ENCODE measurements at regions not wholly inside any gene's neighbourhood (a gene's known extent, or its start where the extent isn't known, plus 50 kb on each side); places are given as distances from the start of the nearest gene placed in this dataset.

DNA sequence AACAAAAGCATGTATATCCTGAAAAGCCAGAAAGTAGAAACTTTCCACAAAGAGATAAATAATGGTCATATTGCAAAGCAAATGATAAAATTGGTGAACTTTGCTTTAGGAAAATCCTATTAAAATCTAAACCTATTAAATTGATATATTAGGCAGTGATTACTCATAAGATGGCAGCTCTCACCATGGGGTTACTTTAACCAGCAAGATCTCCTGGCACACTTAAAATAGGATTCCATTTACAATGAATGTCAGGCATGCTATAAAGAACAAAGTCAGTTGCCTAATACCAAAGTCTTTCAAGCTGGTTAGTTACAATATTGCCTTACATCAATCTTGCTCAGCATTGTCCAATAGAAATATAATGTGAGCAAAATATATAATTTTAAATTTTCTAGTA lies 816.2 kb downstream of the BCL11A start:
- DNase-seq (ENCODE audit: low read depth in 2 of 2) = no peak

DNA sequence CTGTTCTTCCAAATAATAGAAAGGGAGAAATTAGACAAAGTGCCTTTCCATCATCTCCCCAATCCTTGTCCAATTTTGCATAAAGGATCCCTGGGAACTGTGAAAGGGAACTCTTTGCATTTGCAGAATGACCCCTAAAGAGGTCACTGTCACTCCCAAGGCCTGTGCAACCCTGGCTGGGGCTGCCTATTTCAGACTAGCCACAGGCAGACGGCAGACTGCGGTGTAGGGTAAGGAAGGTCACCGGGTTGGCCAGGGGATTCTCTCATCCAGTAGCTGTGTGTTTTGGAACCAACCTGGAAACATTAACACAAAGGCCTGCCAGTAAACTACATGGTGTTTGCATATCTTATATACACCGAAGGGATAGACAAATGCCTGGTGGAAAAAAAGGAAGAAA lies 818.7 kb downstream of the BCL11A start:
- no peak for DNase-seq (ENCODE audit: low read depth in 2 of 2)

DNA sequence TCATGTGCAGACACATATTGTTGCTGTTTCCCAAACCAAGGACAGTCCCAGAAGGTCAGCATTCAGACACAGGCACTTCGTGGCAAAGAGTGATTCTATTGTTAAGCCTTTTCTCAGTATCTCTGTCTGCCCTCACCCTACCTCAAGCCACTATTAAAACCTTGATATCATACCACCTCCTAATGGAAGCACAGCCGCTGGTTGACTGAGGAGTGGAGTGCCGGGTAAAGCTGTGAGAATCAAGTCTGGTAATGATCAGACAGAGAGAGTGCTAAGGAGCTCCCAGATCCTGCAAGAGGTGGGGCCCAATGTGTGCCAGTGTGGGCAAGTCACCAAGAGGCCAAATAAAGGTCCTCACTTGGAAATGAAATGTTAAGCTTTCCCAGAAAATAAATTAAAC lies 819.5 kb downstream of the BCL11A start:
- no peak for DNase-seq (ENCODE audit: low read depth in 2 of 2)

DNA sequence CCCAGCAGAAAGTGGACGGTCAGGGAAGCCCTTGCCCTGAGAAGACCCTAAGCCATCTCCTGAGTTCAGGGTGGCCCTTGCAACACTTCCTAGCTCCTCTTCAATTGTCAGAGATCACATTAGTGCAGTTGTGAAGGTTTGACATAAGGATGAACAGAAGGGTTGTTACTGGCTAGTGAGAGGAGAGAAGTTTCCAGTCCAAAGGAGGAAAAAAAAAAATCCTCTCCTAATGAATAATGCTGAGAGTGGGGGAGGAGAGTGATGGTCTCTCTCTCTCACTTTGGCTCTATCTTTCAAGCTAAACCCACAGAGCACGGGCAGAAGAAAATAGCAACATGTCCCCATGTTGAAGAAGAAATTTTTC lies 819.9 kb downstream of the BCL11A start:
- no peak for DNase-seq (ENCODE audit: low read depth in 2 of 2)

DNA sequence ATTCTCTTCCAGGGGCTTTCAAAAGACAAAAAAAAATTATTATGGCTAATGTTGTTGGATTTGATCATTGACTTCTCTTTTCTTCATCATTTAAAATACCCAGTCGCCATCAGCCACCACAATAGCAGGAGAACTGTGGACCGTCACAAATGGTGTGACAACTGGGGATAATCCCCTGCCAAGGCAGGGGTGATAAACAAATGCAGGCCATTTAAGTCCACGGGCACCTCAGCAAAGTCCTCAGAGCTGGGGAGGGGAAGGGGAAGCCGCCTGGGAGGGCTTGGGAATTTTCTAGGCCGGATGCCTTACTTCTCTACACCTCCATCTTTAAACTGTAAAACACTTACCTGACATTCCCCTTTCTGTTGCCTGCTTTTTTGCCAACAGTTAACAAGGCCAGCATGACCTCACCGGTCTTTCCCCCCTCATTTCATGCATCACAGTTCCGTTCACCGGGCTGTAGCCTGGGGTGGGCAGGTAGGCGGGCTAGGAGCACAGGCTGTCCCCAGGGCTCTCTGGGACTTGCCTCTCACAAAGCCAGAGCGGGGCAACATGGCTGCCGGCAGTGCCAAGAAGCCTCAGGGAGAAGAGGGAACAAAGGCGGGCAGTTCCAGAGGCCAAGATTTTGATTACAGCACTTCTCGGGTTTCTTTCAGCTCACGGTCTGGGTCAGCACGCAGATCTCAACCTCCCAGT lies 820.4 kb downstream of the BCL11A start:
- no peak for DNase-seq (ENCODE audit: low read depth in 2 of 2)

DNA sequence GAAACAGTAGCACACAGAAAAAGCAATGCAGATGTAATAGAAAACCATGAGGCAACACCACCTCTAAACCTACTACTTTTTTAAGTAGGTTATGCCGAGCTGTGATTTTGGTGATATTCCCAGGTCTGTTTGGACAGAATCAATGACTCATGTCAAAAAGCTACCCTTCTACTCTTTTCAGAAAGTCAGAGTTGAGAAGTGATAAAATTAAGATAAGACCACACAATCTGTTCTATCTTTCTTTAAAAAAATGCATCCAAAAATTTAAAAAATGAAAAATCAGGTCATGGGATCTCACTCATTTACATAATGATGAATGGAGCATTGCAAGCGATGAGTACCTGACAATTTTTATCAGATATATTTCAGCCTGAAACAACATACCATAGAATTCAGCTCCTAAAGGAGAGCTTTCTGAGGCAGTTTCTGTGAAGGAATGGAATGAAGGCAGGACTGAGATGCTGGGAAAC lies 826.3 kb downstream of the BCL11A start:
- DNase-seq (ENCODE audit: low read depth in 2 of 2) = no peak

DNA sequence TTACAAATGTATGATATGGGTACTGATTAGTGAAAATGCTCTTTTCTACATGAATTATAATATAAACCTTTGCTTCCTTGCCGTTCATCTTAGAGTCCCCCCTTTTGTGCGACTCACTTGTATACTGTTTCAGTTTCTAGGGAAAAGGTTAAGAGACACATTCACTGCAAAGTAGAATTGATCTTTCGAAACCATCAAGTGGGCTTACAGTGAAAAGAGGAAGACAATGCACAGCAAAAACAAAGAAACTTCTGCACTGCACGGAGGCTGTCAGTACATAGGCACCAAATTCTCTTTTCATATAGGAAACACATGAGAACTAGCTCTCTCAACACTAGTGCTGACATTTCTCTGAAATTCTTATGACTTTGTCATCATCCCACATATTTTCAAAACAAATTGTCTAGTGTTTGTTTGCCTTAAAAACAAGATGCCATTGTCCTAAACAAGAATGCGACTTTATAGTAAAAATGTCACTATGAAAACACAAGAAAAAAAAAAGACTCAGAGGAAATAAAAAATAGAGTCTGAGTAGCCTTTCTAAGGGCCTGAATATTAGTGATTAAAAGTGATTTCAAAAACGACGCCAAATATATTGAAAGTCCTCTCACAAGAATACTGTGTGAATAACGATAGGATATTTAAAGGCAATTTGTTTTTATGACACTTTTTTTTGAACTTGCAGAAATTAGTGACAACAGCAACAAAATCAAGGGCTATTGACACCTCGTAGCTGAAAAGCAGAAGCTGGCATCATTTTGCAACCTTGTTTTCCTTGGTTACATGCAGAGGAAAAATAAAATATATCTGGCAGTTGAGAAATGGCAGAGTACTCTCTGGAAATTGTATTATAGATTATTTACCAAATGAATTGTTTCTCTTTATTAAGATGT lies 827.0 kb downstream of the BCL11A start:
- no peak for DNase-seq (ENCODE audit: low read depth in 2 of 2)

DNA sequence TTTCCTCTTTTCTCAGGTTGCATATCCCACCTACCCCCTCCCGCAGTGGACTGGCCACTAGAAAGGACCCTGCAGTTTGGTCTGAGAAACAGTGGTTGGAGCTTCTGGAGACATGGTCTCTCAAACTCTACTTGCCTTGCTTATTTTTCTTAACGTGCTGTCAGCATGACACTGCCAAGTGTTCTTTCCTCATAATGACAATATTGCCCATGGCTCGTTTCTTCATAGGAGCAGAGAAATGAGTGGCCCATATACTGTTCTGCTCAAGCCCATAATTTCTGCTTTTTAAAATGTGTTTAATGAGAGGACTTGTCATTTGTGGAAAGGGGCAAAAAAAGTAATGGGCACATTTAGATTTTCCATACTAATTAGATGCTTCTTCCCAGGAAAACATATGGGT lies 828.7 kb downstream of the BCL11A start:
- no peak for DNase-seq (ENCODE audit: low read depth in 2 of 2)

DNA sequence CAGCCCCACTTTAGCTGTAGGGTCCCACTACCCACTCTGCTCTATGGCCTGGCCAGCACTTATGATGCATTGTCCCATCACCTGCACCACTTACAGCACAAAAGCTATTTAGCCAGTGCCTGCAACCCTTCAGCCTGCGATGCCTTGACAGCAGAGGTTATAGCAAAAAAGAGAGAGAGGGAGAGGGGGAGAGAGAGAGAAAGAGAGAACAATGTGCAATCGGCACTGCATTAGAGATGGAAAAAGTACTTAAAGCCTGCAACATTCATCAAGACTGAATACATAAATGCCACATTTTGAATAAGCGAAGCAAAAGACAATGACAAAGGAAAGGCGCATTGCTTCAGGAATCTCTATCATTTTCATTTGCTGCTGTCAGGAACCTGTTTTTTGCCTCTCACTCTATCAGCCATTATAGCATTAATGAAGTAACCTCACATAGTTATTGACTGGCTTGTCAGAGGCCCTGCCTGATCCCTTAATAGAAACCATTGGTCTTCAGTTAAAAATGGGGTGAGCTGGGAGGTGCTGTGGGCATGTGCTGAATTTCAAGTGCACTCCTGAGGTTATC lies 833.1 kb downstream of the BCL11A start:
- DNase-seq (ENCODE audit: low read depth in 2 of 2) = no peak

DNA sequence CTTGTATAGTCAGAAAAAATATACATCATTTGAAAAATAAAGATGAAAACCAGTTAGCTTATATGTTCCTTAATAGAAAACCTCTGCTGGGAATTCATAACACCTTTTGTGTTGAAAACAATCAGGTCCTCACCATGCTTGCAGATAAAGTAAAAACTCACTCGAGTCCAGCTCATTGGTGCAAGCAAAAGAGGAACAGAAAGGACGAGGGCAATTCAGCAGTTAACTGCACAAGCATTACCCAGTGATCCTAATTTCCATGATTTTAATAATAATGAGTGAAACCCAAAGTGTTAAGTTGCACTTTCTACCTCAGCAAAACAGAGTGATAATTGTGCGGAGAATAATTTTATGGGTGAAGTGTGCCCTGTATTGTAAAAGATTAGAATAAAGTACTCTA lies 839.9 kb downstream of the BCL11A start:
- no peak for DNase-seq (ENCODE audit: low read depth in 2 of 2)

DNA sequence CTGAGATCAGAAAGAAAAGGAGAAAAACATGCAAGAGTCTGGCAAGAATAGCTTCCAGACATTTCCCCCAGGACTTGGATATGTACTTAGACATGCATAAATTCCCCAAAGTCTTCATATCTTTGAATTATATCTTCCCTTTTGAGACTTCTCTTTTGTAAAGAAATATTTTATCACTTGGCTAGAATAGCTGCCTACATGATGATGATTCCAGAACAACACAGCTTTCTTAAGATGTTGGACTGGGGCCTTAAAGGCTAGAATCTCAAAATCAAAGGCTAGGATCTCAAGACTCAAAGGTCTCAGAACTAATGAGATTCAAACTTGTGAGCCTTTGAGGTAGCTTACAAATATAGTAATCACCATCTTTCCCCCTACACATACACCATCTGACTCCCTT lies 842.3 kb downstream of the BCL11A start:
- DNase-seq (ENCODE audit: low read depth in 2 of 2) = no peak

DNA sequence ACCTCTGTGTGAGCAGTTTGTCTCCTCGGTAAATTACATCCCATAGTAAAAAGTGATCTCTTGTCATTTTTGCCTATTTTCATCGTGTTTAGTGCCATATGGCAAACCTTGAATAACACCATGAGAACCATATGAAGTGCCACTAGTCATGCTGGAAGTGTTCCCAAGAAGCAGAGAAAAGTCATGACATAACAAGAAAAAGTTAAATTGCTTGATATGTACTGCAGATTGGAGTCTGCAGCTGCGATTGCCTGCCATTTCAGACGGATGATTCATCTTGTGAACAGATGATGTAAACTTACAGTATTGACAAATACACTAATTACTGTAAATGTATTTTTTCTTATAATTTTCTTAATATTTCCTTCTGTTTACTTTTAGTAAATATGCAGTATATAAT lies 846.7 kb downstream of the BCL11A start:
- DNase-seq (ENCODE audit: low read depth in 2 of 2) = no peak

DNA sequence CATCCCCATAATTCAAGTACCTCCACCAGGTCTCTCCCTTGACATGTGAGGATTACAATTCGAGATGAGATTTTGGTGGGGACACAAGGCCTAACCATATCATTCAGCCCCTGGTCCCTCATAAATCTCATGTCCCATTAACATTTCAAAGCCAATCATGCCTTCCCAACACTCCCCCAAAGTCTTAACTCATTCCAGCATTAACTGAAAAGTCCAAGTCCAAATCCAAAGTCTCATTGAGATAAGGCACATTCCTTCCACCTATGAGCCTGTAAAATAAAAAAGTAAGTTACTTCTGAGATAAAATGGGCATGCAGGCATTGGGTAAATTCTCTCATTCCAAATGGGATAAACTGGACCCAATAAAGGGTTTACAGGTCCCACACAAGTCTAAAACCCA lies 849.7 kb downstream of the BCL11A start:
- no peak for DNase-seq (ENCODE audit: low read depth in 2 of 2)

DNA sequence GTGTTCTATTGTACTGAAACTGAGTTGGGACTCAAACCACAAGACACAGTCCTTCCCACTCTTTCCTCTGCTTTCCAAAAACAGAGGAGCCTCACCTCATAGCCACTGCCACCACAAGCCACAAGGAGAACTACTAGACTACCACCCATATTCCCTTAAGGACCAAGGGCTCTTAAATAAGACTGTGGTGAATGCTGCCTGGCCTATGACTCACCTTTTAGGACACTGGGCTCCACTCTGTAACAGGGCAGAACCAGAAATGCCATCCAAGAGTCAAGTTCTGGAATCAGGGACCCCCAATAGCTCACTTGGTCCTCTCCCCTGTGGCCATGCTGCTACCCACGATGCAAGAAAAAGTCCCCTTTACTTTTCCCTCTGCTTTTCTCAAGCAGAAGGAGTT lies 851.4 kb downstream of the BCL11A start:
- DNase-seq (ENCODE audit: low read depth in 2 of 2) = no peak

DNA sequence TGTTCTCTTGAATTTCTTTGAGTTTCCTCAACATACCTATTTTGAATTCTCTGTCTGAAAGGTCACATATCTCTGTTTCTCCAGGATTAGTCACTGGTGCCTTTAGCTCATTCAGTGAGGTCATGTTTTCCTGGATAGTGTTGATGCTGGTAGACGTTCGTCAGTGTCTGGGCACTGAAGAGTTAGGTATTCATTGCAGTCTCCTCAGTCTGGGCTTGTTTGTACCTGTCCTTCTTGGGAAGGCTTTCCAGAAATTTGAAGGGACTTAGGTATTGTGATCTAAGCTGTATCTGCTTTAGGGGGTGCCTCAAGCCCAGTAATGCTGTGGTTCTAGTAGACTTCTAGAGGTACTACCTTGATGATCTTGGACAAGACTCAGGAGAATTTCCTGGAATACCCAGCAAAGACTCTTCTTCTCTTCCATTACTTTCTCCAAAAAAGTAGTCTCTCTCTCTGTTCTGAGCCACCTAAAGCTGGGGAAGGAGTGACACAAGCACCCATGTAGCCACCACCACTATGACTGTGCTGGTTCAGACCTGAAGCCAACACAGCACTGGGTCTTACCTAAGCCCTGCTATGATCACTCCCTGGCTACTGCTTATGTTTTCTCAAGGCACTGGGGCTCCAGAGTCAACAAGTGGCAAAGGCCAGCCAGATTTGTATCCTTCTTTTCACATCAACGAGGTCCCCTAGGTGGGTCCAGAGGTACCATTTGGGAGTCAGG lies 852.0 kb downstream of the BCL11A start:
- no peak for DNase-seq (ENCODE audit: low read depth in 2 of 2)

DNA sequence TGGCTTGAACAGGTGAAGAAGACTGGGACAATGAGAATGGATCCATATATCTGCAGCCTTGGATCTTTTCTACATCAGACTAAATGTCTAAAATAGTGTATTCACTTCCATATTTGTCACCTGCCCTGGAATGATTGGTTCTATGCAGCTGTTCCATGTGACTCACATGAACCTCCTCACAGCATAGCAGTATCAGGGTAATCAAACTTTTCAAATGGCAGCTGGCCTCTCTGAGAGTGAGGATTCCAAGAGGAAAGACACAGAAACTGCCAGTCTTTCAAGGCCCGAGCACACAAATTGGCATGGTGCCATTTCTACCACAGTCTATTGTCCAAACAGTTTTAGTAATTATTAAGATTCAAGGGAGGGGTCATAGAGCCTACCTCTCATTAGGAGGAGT lies 859.3 kb downstream of the BCL11A start:
- no peak for DNase-seq (ENCODE audit: low read depth in 2 of 2)

DNA sequence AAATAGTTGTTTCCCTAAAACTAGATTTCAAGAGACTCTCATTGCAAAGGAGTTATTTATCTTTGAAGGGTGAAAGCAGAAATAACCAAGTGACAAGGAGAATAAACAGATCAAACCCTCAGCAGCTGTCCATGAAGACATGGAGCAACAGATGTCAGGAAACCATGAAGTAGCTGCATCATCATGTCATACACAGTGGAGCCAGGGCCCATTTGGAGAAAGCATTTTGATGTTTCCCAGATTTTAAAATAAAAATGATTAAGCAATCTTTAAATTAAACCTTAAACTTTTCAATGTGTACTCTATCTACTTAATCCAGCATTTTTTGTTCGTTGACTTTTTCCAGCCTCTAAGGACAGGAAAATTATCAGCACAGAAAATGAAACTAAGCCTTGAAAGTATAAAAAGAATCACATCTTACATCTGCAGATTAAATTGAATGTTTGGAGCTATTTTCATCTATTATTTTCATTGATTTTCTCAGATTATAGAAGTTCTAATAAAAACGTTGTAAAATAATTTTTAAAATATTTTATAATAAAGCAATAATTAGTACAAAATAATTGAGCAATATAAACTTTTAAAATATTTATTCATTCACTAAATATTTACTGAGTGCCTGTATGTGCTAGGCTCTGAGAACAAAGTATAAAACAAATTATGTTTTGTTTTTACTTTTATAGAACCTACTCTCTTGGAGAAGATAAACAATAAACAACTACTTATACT lies 860.1 kb downstream of the BCL11A start:
- no peak for DNase-seq (ENCODE audit: low read depth in 2 of 2)

DNA sequence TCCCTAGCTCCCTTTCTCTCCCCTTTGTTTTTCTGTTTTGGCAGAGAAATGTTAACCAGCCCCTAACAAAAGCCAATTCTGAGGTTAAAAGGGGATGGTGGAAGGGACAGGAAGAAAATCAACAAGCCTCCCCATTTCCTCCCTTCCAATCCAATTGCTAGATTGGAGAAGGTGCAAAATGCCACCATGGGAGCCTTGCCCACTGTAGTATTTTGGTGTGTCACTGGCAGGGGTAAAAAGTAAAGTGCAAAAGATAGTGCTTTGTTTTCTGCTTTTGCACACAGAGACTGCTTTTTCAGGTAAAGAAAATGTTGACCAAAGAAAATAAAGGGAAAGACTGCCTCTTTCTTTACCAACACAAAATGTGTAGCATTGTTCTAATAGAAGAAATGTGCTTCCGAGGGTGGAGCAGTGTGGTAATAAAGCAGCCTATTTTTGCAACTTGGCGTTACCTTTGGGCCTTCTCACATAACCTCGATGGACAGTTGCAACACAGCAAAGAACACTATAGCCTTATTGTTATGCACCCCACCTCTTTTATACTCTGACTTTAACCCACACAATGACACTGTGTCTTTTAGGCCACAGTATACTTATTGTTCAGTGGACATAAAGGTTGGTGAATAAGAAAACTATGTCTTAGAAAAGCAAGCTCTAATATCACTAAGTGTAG lies 861.8 kb downstream of the BCL11A start:
- DNase-seq (ENCODE audit: low read depth in 2 of 2) = no peak

DNA sequence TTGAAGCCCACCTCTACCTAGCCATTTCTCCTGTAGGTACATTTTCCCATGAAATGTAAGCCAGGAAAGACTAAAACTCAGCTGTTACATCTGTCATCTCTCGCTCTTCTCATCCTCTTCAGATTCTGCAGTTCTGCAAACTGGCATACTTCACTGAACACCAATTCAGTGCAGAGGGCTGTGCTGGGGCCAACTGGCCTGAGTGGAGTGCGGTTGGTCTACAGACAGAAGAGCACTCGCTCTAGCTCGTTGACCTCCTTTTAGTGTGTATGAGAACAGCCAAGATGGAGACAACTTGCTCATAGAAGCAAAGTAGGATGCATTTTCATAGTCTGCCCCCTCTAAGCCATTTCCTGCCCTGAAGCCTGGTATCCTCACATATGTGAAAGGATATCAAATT lies 862.6 kb downstream of the BCL11A start:
- DNase-seq (ENCODE audit: low read depth in 2 of 2) = no peak

DNA sequence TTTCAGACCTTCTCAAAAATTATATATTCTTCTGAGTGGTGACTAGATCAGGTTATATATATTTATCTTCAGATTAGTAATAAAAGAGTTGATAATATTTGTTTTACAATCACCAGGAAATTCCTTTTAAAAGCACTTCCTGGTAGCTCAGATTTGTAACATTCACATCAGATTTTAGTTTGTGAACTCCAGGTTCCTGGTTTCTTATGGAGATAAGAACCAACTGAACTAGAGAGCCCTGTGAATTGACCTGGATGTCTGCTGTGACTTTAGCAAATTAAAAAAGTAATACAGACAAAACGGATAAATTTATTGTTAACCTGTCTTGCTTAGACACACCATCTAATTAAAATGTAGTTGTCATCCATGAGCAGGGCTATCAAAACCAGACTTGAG lies 868.7 kb downstream of the BCL11A start:
- no peak for DNase-seq (ENCODE audit: low read depth in 2 of 2)

DNA sequence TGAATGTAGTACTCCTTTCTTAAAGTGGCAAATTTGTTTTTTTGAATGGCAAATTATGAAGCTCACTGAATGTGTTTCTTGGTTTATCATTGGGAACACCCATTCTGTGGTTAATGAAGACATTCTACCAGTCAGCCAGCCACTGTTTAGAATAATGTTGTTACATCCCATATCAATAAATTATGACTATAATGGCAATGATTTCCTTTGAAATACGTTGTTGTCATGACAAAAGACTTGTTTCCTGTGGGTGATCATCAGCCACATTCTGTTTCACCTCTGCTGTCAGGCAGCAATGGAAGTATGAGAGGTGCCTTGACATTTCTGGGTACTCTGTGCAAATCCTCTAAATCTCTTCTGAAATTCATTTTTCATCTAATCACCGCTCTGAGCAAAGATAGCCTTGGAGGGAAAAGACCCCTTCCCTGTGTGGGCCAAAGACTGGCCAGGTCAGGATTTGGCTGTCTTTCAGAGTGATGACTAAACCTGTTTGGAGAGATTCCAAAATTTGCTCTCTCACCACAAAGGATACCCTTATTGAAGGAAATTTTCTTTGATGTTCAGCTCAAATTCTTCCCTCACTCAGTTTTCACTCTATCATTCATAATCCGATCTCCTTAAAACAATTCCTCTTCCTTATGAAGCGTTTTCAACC lies 869.2 kb downstream of the BCL11A start:
- DNase-seq (ENCODE audit: low read depth in 2 of 2) = no peak

All from fibroblast of skin of left quadriceps (primary cell).